ENCODE measurements at regions not wholly inside any gene's neighbourhood (a gene's known extent, or its start where the extent isn't known, plus 50 kb on each side); places are given as distances from the start of the nearest gene placed in this dataset.

DNA sequence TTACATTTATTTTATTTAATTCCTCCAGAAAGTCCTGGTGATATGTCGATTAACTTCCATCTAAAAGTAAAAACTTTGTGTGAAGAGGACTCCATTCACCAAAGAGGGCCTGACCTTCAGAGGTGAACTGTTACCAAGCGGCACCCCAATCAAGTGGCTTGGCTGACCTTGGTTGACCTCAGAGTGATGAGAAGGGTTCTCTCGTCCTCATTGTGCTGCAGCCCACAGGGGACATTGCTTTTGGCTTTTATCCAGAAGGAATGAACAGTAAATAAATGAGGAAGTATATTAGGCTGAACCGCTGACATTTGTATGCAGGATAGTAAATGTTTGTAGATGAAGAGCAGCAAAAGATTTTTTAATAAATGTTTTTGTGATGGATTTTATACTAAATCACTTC is 172.4 kb upstream of the MKI67 start:
- DNase-seq (ENCODE audit: low read depth) = no peak
- H3K4me3 ChIP-seq (ENCODE audit: low read depth, low read length) = no peak overlapping the region
- TF ChIP-seq, protein P1, sequence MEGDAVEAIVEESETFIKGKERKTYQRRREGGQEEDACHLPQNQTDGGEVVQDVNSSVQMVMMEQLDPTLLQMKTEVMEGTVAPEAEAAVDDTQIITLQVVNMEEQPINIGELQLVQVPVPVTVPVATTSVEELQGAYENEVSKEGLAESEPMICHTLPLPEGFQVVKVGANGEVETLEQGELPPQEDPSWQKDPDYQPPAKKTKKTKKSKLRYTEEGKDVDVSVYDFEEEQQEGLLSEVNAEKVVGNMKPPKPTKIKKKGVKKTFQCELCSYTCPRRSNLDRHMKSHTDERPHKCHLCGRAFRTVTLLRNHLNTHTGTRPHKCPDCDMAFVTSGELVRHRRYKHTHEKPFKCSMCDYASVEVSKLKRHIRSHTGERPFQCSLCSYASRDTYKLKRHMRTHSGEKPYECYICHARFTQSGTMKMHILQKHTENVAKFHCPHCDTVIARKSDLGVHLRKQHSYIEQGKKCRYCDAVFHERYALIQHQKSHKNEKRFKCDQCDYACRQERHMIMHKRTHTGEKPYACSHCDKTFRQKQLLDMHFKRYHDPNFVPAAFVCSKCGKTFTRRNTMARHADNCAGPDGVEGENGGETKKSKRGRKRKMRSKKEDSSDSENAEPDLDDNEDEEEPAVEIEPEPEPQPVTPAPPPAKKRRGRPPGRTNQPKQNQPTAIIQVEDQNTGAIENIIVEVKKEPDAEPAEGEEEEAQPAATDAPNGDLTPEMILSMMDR (IDR thresholded peaks at IDR 0.05; ENCODE audit: insufficient read depth, low read length) = no peak

- no peak for DNase-seq (ENCODE audit: low read depth)
- no peak overlapping the region for H3K4me3 ChIP-seq (ENCODE audit: low read depth, low read length)
- TF ChIP-seq, protein P1 (IDR thresholded peaks at IDR 0.05; ENCODE audit: insufficient read depth, low read length) = no peak
These were observed 174.1 kb upstream of the MKI67 start for GRCh38 chr10:128300290-128300824.

DNA sequence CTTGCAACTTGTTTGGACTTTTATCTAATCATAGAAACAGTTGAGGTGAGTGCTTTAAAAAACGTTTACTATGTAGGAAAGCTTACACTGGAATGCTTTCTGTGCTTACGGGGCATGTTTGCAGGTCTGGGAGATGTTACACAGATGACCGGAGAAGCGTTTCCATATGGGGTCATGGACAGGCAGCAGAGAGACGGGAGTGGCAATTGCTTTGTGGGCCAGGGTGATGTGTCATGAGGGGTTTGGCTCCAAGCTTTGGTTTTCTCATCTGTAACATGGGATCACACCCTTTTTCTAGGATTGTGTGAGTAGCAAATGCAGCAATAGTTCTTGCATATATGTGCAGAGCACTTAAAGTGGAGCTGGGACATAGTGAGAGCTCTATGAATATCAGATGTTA is 174.8 kb upstream of the MKI67 start:
- TF ChIP-seq, protein P1 (IDR thresholded peaks at IDR 0.05; ENCODE audit: insufficient read depth, low read length) = no peak
- DNase-seq (ENCODE audit: low read depth) = no peak
- no peak overlapping the region for H3K4me3 ChIP-seq (ENCODE audit: low read depth, low read length)

- no peak overlapping the region for H3K4me3 ChIP-seq (ENCODE audit: low read depth, low read length)
- DNase-seq (ENCODE audit: low read depth) = no peak
- TF ChIP-seq, protein P1 (IDR thresholded peaks at IDR 0.05; ENCODE audit: insufficient read depth, low read length) = no peak
These were observed 176.6 kb upstream of the MKI67 start for GRCh38 chr10:128302808-128303207.

- DNase-seq (ENCODE audit: low read depth) = no peak
- no peak overlapping the region for H3K4me3 ChIP-seq (ENCODE audit: low read depth, low read length)
- TF ChIP-seq, protein P1 (IDR thresholded peaks at IDR 0.05; ENCODE audit: insufficient read depth, low read length) = no peak
These were observed 178.0 kb upstream of the MKI67 start for GRCh38 chr10:128304271-128304670.

GRCh38 chr10:128305601-128306345 is 179.6 kb upstream of the MKI67 start:
- no peak overlapping the region for H3K4me3 ChIP-seq (ENCODE audit: low read depth, low read length)
- TF ChIP-seq, protein P1 (IDR thresholded peaks at IDR 0.05; ENCODE audit: insufficient read depth, low read length) = no peak
- no peak for DNase-seq (ENCODE audit: low read depth)

Measured in fibroblast of the aortic adventitia (primary cell).